Left renal cortex interstitium (tissue), 4 donors: ENCODE measurements at regions not wholly inside any gene's neighbourhood (a gene's known extent, or its start where the extent isn't known, plus 50 kb on each side); places are given as distances from the start of the nearest gene placed in this dataset.

Source experiments
- DNase-seq, 4 donors: peaks; one replicate each; pipeline ENCODE4 v3.0.0-alpha.2; 2013; ENCODE audit warnings: low read depth in 4 of 4, low spot score in 2 of 4, missing footprints in 1 of 4

DNA sequence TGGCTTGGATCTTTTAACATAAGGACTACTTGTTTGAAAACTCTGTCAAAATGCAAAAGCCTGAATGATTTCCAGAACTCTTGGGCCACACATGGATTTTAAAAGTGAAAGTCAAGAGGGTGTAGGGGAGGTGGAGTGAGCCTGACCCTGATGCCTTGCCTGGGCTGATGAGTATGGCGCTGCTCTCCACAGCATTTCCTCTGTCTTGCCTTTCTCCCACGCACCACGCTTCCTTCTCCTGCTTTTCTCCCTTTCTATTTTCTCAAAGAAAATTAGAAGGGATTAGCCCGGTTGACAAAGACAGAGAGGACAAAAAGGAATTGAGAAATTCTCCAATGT, 207.0 kb upstream of the CCDC68 start:
- DNase-seq, result no peak

DNA sequence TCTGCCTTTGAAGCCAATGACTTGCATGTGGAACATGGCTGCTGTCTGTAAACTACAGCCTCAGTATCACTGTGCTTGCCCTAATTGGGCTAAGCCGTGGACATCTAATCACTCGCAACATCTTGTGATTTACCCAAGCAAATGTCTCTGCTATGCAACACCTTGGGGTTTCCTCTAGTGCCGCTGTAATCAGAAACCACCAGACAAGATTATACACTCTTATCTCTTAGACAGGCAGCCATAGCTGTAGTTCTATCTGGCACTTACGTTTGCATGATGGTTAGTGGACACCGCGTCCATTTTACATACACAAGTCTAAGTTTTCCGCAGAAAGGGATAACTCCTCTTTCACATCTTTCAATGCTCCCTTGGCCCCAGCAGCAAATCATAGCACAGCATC, 204.3 kb upstream of the CCDC68 start:
- no peak for DNase-seq

DNA sequence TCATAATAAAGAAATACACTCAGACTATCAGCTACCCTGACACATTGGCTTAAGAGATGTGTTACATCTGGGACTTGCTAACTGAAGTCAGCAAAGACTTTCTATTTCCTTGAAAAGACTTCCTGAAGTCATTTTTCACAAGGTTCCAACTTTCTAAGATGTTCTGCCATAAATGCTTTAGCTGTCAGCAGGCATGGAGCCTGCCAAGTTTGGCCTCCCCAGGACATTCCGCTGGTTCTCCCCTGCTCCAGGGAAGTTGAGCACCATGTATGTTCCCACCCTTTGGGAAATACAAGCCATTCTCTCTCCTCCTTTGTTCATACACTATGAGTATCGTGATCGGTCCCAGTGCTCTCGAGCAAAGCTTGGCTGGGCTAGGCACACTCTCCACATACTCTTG, 202.7 kb upstream of the CCDC68 start:
- DNase-seq, result peak in 3 of 4 donors; percentile 21 to 33 (median 31)

DNA sequence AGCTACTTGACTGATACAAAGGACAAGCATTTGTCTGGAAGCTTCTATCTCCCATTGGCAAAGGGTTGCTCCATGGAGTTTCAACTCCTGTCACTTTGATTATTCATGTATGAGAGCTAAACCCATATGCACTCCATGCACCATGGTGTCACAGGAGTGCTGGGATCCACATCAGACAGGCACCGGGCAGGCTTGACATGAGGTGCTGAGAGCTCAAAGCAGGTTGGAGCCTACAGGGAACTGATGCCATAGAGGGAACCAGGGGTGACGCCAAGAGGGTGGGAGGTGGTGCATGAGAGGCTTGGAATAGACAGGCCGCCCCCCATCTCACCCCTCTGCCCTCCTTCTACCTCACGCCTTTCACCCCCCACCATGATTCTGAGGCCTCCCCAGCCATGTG, 199.8 kb upstream of the CCDC68 start:
- no peak for DNase-seq

DNA sequence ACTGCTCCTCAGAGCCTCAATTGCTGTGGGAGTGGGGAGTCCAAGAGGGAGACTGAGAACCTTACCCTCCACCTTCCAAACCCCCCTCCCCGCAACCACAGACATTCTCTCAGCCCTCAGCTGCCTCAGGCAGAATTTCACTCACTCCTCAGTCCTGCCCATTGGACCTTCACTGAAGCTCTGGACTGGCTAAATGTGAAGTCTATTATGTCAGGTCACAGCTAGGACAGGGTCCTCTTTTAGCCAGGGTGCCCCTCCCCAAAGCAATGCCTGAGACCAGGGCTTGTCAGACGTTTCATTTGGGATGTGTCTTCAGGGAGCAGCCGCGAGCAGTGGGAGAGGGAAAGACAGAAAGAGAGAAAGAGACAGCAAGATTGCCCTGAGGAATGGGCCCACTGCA, 199.3 kb upstream of the CCDC68 start:
- DNase-seq, result no peak

DNA sequence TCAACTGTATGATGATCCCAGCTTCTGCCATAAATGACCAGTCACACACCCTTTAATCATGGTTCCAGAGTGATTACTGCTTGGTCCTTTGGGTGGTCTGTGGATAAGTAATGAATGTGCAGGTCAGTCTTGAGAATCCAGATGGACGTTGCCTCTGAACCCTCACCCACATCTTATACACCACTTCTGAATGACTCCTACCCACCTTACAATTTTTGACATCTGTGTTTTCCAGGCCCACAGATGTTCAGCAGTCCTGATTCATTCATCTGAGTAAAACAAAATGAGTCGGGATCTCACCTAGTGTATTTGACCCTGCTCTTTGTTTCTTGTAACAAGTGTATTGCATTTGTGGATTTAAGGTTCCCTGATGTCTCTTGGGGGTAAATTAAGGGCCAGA, 194.1 kb upstream of the CCDC68 start:
- no peak for DNase-seq

DNA sequence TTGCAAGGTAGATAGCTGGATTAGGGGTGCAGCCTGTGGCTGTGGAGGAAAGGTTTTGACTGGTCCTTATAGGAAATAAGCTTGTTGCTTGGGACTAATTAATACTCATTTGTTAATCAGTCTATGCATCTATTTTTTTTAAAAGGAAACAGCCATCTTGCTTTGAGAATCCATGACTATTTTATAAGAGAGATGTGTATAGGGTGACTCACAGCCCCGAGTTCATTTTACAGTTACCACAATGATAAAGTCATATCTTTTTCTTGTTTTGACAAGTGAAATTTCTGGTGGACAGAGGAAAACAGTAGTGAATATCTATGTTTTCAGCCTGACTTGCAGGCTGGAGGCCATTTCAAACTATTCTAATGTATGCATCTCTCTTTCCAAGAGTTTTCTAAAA, 193.5 kb upstream of the CCDC68 start:
- DNase-seq, result no peak

DNA sequence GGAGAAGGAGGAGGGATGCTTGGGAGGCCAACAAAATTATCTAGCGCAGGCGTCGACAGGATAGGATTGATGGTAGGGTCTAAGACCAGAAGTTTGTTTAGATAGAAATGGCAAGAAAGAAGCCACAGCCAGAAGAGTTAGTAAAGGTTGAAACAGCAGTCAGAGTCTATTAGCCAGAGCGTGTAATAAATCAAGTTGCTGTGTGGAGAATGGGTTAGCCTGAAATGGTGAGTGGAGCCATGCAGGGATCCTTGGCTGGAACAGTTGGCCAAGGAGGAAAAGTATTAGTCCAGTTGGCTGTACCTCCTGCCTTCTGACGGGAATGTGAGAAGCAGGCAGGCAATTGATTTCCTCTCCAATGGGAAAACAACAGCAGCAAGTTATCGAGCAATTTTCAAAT, 190.7 kb upstream of the CCDC68 start:
- no peak for DNase-seq

DNA sequence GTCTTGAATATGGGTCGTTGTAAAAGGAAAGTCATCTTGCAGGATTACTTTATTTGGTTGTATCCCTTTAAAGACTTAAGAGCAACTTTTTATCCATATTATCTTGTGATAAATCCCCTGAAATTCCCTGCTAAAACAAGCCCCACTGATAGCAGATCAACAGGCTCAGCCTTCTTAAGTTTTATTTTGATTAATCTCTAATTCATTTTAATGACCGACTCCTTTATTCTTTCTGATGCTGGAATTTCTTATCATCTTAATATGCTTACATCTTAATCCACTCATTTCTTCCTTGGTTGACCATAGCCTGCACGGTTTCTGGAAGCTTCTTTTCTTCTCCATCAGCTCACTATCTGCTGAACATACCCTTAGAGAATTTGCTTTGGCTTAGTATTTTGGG, 188.5 kb upstream of the CCDC68 start:
- no peak for DNase-seq

DNA sequence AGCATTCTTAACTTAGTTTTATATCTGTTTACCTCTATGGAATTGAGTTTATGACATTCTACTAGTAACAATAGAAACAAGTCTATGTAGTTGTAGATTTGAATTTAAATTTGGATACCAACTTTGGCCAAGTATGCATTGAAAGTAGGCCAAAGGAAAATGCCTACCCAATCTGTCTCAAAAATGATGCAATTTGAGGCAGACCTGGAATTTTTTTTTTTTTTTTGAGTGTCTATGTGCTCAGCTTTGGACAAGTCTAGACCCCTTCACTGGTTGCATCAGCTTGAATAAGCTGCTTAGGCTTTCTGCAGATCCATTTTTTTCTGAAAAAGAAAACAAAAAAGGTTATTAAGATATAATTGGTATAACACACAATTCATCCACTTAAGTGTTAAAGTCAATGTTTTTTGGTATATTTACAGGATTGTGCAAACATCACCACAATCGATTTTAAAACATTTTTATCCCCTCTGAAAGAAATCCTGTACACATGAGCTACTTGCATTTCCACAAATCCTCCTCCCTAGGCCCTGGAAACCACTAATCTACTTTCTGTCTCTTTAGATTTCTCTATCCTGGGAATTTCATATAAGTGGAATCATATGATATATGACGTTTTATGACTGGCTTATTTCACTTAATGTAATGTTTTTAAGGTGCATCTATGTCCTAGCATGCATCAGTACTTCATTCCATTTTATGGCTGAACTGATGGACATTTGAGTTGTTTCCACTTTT, 185.1 kb upstream of the CCDC68 start:
- no peak for DNase-seq

DNA sequence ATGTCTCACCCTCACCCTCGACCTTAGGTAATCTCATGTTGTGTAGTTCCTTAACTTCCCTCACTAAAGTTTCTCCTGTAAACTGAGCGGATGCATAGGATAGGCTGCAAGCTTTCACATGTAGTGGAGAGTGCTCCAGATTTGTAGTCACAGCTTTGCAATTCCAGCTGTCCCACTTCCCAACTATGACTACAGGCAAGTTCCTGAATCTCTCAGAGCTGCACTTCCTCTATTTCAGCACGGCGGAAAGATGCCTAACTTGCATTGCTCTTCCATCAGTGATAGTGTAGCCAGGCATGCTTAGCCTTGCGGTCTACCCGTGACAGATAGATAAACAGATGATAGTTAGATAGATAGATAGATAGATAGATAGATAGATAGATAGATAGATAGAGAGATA, 183.1 kb upstream of the CCDC68 start:
- no peak for DNase-seq

DNA sequence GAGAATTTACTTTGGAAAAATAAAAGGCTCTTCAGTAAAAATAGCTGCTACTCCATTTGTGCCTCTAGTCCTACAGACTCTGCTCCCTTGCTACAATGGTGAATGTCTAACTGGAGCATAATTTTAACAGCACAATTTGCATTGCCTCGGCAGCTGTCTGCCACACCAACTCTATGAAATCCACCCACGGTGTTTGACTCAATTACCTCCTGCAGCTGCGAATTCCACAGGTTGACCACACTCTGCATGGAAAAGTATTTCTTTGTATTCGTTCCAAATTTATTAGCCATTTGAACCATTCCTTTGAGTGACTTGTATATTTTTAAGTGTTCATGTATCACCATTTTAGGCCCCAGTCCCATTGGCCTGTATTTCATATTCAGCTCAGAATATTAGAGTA, 182.1 kb upstream of the CCDC68 start:
- DNase-seq, result no peak

DNA sequence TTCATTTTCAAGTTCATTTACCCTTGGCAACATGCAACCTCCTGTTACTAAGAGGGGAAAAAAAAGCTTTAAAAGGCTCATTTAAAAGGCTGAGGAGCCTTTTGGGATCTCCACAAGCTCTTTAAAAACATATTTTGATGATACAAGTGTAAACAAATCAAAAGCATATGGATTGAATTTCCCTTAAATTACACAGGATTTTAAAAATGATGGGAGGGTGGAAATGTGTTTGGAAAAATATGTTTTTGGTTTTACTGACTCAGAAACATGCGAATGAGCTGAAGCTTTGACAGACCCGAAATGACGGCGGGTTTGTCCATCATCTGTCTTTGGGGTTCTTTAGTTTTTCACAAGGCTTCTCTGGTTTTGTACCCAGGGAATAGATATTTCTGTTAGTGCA, 180.6 kb upstream of the CCDC68 start:
- DNase-seq, result no peak

DNA sequence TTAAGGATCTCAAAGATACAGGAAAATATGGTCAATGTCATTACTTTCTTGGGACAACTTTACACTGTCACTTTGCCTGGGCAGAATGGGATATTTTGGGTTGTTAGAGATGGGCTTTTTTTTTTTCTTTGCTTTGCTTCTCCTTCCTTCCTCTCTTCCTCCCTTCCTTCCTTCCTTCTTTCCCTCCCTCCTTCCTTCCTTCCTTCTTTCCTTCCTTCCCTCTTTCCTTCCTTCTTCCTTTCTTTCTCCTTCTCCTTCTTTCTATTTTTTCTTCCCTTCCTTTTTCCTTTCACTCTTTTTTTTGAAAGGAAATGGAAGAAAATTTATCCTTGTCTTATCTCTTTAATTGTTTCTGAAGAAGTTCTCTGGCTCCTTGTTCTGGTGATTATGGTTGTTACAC, 180.0 kb upstream of the CCDC68 start:
- DNase-seq, result no peak

DNA sequence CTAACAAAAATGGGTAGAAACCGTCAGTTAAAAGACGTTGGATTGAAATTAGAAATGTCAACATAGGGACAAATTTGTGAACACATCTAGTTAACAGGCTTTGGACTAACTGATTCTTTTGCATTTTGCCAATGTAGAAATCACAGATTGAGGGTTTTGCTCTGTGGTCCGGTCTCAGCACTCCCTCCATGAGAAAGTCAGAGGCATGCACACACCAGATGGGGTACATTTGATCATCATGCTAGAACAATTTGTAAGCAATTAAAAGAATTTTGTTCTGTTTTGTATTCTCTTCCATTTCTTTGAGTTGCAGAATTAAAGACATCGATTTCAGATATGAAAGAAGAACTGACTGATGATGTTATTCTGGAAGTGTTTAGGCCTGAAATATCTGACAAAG, 179.1 kb upstream of the CCDC68 start:
- no peak for DNase-seq

DNA sequence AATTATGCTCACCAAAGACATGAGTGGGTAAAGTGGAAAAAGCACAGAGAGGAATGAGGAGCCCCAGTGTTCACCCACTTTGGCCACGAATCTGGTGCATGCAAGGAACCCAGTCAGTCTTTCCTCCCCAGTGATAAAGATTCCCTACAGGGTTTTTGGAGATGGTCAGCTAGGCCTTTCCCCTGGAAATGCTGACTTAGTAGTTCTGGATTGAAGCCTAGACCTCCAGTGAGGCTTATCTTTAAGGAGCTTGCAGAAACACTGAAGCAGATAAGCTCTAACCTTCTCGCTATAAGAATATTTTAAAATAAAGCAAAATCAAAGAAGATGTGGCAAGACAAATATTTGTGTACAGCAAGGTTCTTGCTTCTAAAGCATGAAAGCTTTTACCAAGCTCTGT, 178.3 kb upstream of the CCDC68 start:
- no peak for DNase-seq

DNA sequence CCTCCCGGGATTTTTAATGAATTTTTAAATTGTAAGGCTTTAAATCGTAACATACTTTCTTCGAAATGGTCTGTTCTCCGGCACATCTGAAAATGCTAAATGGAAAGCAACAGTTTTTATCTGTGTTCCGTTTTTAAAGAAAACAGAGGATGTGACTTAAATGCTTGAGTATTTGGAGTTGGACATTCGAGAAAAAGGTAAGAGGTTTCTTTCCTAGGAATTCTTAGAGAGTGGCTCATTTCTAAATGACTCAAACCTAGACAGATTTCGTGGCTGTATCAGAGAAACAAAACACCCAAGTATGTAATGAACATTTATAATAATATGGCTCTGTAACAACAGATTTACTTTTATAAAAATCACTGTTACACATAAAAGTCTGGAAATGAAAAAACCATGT, 177.6 kb upstream of the CCDC68 start:
- no peak for DNase-seq

DNA sequence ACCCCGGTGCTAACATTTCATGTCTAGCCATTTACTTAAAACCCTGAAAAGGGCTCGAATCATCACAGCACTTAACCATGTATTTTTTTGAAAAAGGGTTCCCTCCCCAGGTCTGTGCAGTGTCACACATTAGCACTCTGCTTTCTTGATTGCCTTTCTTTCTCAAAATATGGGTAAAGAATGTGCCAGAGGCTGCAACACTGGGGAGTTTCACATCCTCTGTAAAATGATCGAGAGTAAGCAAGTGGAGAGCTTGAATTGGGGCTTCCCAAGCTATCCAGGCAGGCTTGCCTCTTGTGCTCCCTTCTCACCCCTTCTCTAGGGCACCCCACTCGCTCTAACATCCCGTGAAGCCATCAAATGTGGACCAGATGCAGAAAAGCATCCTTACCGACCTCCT, 177.0 kb upstream of the CCDC68 start:
- DNase-seq, result no peak

DNA sequence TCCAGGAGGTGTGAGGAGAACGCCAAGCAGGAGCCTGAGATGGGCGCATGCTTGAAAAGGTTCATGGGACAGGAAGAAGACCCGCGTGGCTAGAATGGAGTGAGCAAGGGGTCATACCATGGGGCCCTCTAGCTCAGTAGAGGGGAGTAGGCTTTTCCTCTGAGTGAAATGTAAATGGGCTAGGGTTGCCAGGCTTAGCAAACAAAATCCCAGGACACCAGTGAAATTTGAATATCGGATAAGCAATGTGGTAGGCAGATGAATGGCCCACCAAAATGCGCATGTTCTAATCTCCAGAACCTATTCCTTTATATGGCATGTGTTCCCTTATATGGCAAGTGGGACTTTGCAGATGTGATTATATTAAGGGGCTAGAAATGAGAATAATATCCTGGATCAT, 174.1 kb upstream of the CCDC68 start:
- no peak for DNase-seq

DNA sequence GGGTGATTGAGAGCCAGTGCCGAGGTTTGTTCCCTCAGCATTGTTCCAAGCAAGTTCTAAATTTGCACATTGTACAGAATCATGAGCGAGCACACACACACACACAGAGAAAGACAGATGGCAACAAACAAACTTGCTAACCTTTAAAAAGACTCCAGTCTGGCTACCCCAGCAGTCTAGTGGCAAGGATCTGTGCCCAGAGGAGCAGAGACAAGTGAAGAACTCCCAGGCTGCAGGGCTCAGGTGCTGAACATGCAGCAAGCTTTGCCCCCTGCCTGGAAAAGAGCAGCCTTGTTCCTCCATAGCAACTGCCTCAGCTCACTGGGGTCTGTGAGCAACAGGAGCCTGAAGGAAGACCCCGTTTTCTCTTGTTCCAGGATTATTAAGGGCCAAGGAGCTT, 169.2 kb upstream of the CCDC68 start:
- no peak for DNase-seq

DNA sequence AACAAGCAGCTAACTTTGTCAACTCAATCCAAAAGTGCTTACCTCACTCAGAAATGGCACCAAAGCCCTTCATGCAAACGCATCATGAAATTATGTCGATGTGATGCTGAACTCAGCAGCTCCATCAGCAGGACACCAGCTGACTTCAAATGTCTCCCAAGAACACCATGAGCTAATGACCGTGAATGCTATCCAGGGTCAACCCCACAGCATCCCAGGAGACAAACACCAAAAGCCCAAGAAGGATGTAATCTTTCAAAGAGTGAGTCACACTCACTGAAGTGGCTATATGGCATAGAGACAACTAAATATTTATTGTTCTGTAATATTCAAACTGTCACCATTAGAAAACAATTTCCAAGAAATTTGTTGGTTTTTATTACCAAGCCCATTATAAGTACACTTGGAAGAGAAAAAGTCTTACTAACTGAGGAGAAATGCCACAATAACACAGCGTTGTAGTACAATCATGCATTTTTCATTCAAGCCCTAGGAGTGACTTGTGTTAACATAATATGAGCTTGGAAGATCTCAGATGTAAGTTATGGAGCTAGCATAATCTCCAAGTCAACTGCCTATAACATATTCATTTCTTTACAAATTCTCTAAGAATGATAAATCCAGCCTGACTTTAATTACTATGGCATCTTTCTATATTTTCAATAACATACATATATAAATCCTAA, 165.0 kb upstream of the CCDC68 start:
- DNase-seq, result no peak

DNA sequence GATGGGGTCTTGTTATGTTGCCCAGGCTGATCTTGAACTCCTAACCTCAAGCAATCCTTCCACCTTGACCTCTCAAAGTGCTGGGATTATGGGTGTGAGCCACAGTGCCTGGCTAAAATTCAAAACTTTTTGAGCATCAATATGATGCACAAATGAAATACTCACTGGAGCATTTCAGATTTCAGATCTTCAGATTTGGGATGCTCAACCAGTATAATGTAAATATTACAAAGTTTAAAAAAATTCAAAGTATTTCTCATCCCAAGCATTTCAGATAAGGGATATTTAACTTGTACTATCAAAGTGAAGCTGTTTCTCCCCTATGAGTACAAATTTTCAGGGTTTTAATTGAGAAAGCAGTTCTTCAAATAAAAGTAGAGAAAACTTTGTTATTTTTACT, 164.1 kb upstream of the CCDC68 start:
- no peak for DNase-seq
